Caco-2 (cell line): ENCODE measurements at regions not wholly inside any gene's neighbourhood (a gene's known extent, or its start where the extent isn't known, plus 50 kb on each side); places are given as distances from the start of the nearest gene placed in this dataset.

ENCODE experiments used
- BruUV-seq: library from RNA; stranded (reverse); fragments of 400-500 nt; replicated peaks from 2 replicates; lab custom pipeline; 2021; lab: Mats Ljungman, UMichigan
- CTCF ChIA-PET: fragments of 300-600 bp; sonication (Branson Sonifier 250); formaldehyde crosslinking; loops from one replicate; lab custom pipeline; 2022; ENCODE audit warnings: antibody characterized with exemption; lab: Charles Lee
- POLR2A ChIA-PET: fragments of 300-600 bp; sonication (Branson Sonifier 250); formaldehyde crosslinking; loops from one replicate; lab custom pipeline; 2022; ENCODE audit warnings: antibody characterized with exemption; lab: Charles Lee
- DNase-seq, 2 experiments: peaks; one replicate each; pipeline versions ENCODE4 v3.0.0 to v3.0.0-alpha.2; 2020 to 2022
- H3K27me3 ChIP-seq: replicated peaks from 2 replicates; pipeline ENCODE4 v1.6.0; 2011; ENCODE audit warnings: low read length; ENCODE audit not compliant: control insufficient read depth, insufficient read depth
- H3K36me3 ChIP-seq: 2 replicates; pipeline ENCODE4 v1.5.1; 2011; ENCODE audit warnings: low read length; ENCODE audit not compliant: control insufficient read depth, insufficient read depth
- H3K4me1 ChIP-seq: fragments of 250-450 bp; sonication (Bioruptor Pico); 2 replicates; pipeline ENCODE4 v1.5.1; 2020; ENCODE audit warnings: mild to moderate bottlenecking
- H3K4me3 ChIP-seq: 2 replicates; pipeline ENCODE4 v1.5.1; 2011; ENCODE audit warnings: low read depth, mild to moderate bottlenecking, control low read depth, low read length
- H3K9me3 ChIP-seq: fragments of 250-450 bp; sonication (Bioruptor Pico); 2 replicates; pipeline ENCODE4 v1.5.1; 2020; ENCODE audit warnings: mild to moderate bottlenecking, moderate library complexity
- H3K27ac Mint-ChIP-seq: one replicate; pipeline ENCODE4 v1.8.0; 2022; ENCODE audit warnings: mixed read lengths; ENCODE audit not compliant: unreplicated experiment
- H3K27me3 Mint-ChIP-seq: one replicate; pipeline ENCODE4 v1.8.0; 2022; ENCODE audit warnings: mixed read lengths; ENCODE audit not compliant: insufficient read depth, unreplicated experiment
- H3K36me3 Mint-ChIP-seq: one replicate; pipeline ENCODE4 v1.8.0; 2022; ENCODE audit warnings: mild to moderate bottlenecking, mixed read lengths; ENCODE audit not compliant: insufficient read depth, unreplicated experiment
- H3K4me1 Mint-ChIP-seq: one replicate; pipeline ENCODE4 v1.8.0; 2022; ENCODE audit warnings: low read depth, mixed read lengths; ENCODE audit not compliant: unreplicated experiment
- H3K4me3 Mint-ChIP-seq: one replicate; pipeline ENCODE4 v1.8.0; 2022; ENCODE audit warnings: mild to moderate bottlenecking, moderate library complexity, mixed read lengths; ENCODE audit not compliant: unreplicated experiment
- H3K9me3 Mint-ChIP-seq: one replicate; pipeline ENCODE4 v1.8.0; 2022; ENCODE audit warnings: mixed read lengths; ENCODE audit not compliant: unreplicated experiment
- intact Hi-C: fragments of 100-400 bp; cut with micrococcal nuclease; formaldehyde crosslinking; loops from one replicate; pipeline ENCODE4 v1.10.0; 2022; ENCODE audit not compliant: unreplicated experiment
- TF ChIP-seq, protein P1 (sequence below), 2 experiments: fragments of 200-600 bp in 1 of 2; IDR thresholded peaks; 1 replicate in 1 of 2; 2 replicates in 1 of 2; pipeline versions ENCODE4 v1.5.1 to v1.8.0; 2011 to 2022; ENCODE audit warnings: antibody characterized with exemption in 1 of 2, control low read depth in 1 of 2, inconsistent platforms in 1 of 2, low read depth in 1 of 2, low read length in 1 of 2, mild to moderate bottlenecking in 1 of 2, moderate library complexity in 1 of 2; ENCODE audit not compliant: insufficient read depth in 1 of 2, severe bottlenecking in 1 of 2, unreplicated experiment in 1 of 2

GRCh38 chr4:27214010-27214409, 353.4 kb downstream of the STIM2 start:
- Histone ChIP-seq H3K9me3 (no peaks in the 10 kb centered on the region), H3K4me3 (no peak overlapping the region), H3K36me3 (no peaks in the 10 kb centered on the region), H3K27me3 (no peaks in the 10 kb centered on the region), H3K4me1 (no peaks in the 10 kb centered on the region)
- H3K27ac Mint-ChIP-seq = no peak overlapping the region
- CTCF ChIA-PET = interaction anchor here (0.6 kb wide), 1 partner anchor 1020 kb away, joined by 6 read pairs; no protein-coding TSS in a partner anchor
- TF ChIP-seq, protein P1, sequence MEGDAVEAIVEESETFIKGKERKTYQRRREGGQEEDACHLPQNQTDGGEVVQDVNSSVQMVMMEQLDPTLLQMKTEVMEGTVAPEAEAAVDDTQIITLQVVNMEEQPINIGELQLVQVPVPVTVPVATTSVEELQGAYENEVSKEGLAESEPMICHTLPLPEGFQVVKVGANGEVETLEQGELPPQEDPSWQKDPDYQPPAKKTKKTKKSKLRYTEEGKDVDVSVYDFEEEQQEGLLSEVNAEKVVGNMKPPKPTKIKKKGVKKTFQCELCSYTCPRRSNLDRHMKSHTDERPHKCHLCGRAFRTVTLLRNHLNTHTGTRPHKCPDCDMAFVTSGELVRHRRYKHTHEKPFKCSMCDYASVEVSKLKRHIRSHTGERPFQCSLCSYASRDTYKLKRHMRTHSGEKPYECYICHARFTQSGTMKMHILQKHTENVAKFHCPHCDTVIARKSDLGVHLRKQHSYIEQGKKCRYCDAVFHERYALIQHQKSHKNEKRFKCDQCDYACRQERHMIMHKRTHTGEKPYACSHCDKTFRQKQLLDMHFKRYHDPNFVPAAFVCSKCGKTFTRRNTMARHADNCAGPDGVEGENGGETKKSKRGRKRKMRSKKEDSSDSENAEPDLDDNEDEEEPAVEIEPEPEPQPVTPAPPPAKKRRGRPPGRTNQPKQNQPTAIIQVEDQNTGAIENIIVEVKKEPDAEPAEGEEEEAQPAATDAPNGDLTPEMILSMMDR (IDR thresholded peaks at IDR 0.05; ENCODE audit: insufficient read depth in 1 of 2, low read depth in 1 of 2, low read length in 1 of 2, severe bottlenecking in 1 of 2, unreplicated experiment in 1 of 2) = no peak
- POLR2A ChIA-PET = no interaction called here
- no peaks in the 10 kb centered on the region for H3K9me3 Mint-ChIP-seq
- H3K36me3 Mint-ChIP-seq = no peaks in the 10 kb centered on the region
- DNase-seq = no peak
- intact Hi-C loops = no loop called here
- BruUV-seq = no TSS peak
- H3K4me1 Mint-ChIP-seq = no peaks in the 10 kb centered on the region
- H3K4me3 Mint-ChIP-seq = no peak overlapping the region
- no peaks in the 10 kb centered on the region for H3K27me3 Mint-ChIP-seq

DNA sequence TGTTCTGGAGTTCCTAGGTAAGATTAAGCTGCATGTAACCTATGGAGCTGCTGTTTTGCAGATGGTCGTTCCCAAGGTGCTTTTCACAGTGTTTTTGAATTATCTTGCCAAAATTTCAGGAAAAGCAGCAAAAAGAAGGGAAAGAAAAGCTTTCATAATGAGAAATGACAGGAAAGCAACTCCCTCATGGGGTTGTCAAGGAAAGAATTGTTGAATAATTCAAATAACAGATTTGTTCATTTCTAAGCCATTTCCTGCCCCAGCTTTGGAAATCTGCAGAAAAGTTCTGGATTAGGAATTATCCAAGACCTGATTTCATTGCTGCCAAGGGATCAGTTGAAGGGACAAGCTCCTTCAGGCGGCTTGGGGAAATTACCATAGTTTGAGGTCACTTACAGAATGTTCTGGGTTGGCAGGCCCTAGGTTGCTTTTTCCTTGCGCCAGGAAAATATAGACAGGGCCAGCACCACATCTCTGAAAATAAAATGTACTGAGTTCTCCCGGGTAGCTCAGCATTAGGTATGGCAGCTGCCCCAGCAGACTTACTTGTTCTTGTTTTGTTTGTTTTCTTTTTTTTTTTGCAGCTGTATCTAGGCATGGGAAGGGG, 354.7 kb downstream of the STIM2 start:
- no peak overlapping the region for H3K4me3 Mint-ChIP-seq
- Histone ChIP-seq H3K4me1 (no peaks in the 10 kb centered on the region), H3K36me3 (no peaks in the 10 kb centered on the region), H3K4me3 (no peak overlapping the region), H3K27me3 (no peaks in the 10 kb centered on the region), H3K9me3 (no peaks in the 10 kb centered on the region)
- no peaks in the 10 kb centered on the region for H3K27me3 Mint-ChIP-seq
- no peak for DNase-seq
- H3K9me3 Mint-ChIP-seq = no peaks in the 10 kb centered on the region
- TF ChIP-seq, protein P1 (IDR thresholded peaks at IDR 0.05; ENCODE audit: insufficient read depth in 1 of 2, low read depth in 1 of 2, low read length in 1 of 2, severe bottlenecking in 1 of 2, unreplicated experiment in 1 of 2) = no peak
- intact Hi-C loops = no loop called here
- CTCF ChIA-PET = no interaction called here
- H3K27ac Mint-ChIP-seq = no peak overlapping the region
- H3K4me1 Mint-ChIP-seq = no peaks in the 10 kb centered on the region
- no peaks in the 10 kb centered on the region for H3K36me3 Mint-ChIP-seq
- POLR2A ChIA-PET = no interaction called here
- BruUV-seq = no TSS peak

DNA sequence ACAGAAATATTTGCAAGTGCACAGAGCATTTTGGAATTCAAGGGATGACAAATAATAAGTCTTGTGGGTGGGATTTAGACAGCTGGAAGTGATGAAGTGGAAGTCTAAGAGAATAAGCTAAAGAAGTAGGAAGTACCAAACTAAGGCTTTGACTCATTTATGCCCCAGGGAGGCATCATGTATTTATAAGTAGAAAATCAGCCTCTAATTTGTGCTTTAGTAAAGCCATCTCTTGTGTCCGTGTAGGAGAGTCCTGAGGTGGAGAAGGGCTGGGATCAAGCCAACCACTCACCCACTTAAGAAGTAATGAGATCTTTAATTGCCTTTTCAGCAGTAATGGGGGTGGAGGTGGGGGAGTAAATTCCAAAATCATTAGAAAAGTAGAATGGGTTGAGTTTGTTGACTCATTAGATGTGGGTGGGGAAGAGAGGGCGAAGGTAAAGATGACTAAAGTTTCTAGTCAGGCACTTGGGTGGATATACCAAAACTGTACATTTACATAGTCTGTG, 356.7 kb downstream of the STIM2 start:
- no TSS peak for BruUV-seq
- intact Hi-C loops = no loop called here
- H3K36me3 Mint-ChIP-seq = no peaks in the 10 kb centered on the region
- no peaks in the 10 kb centered on the region for H3K9me3 Mint-ChIP-seq
- no peak overlapping the region for H3K4me3 Mint-ChIP-seq
- no peak for DNase-seq
- Histone ChIP-seq H3K36me3 (no peaks in the 10 kb centered on the region), H3K9me3 (no peaks in the 10 kb centered on the region), H3K4me1 (no peaks in the 10 kb centered on the region), H3K4me3 (no peak overlapping the region), H3K27me3 (no peaks in the 10 kb centered on the region)
- ChIA-PET CTCF (no interaction called here), POLR2A (interaction anchor here (0.5 kb wide), 1 partner anchor 16 kb away, joined by 3 read pairs; no protein-coding TSS in a partner anchor)
- H3K27ac Mint-ChIP-seq = no peak overlapping the region
- TF ChIP-seq, protein P1 (IDR thresholded peaks at IDR 0.05; ENCODE audit: insufficient read depth in 1 of 2, low read depth in 1 of 2, low read length in 1 of 2, severe bottlenecking in 1 of 2, unreplicated experiment in 1 of 2) = no peak
- peaks cover 3% of the 10 kb centered on the region for H3K27me3 Mint-ChIP-seq
- H3K4me1 Mint-ChIP-seq = no peaks in the 10 kb centered on the region
